Activated T-helper 1 cell treated with anti-CD3 and anti-CD28 coated beads, Interleukin-2, amount 50 U/mL, for 16 hours (primary cell): ENCODE measurements at regions not wholly inside any gene's neighbourhood (a gene's known extent, or its start where the extent isn't known, plus 50 kb on each side); places are given as distances from the start of the nearest gene placed in this dataset.

Experiments
- DNase-seq, 2 donors: peaks; one replicate each; pipeline ENCODE4 v3.0.0-alpha.2; 2020; ENCODE audit warnings: low read depth in 1 of 2, low spot score in 1 of 2

GRCh38 chr21:36554411-36555157 lies 74.7 kb upstream of the CLDN14 start:
- no peak for DNase-seq

GRCh38 chr21:36555199-36555800 lies 75.4 kb upstream of the CLDN14 start:
- DNase-seq, result no peak

- DNase-seq, result no peak
Measured at GRCh38 chr21:36557316-36557715, 77.4 kb upstream of the CLDN14 start.

DNA sequence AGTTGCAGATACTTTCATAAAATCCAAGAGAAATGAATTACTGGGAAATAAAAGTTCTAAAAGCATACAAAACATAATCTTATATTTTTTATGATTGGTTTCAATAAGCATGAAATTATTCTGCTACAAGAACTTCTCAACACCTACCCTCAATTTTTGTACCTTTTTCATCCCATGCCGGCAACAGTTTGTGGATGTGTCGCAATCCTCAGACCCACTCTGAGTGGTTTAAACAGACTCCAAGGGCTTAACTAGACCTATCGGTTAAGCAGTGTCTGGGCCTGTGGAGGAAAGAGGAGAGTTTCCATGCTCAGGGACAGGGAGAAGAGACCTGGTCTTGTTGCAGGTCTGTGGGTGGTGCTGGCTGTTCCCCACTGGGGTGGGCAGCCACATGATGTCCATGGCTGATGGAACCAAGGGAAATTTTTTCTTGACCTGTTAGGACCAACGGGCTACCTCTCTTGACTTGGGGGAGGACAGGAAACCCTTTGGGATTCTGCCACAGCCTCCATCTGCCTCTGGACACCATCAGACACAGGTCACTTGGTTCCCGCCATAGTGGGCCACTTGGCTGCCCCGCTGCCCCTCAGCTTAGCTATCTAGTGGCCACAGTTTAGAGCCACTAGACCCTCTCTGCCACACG lies 81.1 kb upstream of the CLDN14 start:
- DNase-seq, result no peak

GRCh38 chr21:36563341-36563926 lies 83.5 kb upstream of the CLDN14 start:
- DNase-seq, result no peak

DNA sequence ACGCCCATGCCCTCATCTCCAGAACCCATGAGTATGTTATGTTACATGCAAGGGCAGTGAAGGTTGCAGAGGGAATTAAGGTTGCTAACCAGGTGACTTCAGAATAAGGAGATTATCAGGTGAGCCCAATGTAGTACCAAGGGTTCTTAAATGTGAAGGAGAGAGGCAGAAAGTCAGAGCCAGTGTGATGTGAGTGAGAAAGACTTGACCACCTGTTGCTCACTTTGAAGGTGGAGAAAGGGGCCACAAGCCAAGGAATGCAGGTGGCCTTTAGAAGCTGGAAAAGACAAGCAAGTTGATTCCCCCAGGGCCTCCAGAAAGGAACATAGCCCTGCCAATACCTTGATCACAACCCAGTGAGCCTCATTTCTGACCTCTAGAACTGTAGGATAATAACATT lies 84.7 kb upstream of the CLDN14 start:
- DNase-seq, result no peak

DNA sequence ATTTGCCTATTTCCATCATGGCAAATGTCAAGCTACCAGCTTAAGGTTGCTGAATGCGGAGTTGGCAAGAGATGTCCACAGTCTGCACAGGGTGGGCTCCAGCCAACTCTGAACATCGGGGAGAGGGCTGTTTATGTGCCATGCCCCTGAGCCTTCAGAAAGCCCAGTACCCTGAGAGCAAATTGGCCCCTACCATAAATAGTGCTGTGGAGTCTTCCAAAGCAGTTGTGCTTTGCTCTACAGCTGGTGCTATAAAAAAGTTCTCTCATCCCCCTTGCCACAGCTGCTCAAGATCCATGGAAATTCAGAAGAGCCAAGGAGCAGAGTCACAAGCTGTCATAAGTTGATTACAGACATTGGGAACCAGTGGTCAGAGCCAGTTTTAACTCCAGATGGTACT lies 85.6 kb upstream of the CLDN14 start:
- DNase-seq, result no peak

GRCh38 chr21:36566644-36567043 lies 86.7 kb upstream of the CLDN14 start:
- no peak for DNase-seq

- DNase-seq, result no peak
Measured at GRCh38 chr21:36567216-36567885, 87.4 kb upstream of the CLDN14 start.

DNA sequence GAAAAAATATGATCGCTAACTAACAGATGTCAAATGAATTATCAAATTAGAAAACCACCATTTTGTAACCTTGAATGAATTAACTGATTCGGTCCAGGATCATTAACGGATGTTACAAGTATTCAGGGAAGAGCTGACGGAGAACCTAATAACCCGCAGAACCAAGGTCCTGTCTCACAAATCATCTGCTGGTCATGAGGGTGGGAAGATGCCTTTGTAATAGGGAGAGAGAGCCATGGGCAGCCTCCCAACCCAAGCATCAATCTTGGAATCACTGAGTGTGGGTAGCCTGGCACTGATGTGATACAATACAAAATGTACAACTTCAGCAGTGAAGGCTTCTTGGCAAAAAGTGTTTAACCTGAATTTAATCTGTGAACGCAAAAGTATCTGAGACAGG lies 89.6 kb upstream of the CLDN14 start:
- no peak for DNase-seq

- DNase-seq, result no peak
Measured at GRCh38 chr21:36571556-36571955, 91.6 kb upstream of the CLDN14 start.

GRCh38 chr21:36572039-36572438 lies 92.1 kb upstream of the CLDN14 start:
- no peak for DNase-seq

DNA sequence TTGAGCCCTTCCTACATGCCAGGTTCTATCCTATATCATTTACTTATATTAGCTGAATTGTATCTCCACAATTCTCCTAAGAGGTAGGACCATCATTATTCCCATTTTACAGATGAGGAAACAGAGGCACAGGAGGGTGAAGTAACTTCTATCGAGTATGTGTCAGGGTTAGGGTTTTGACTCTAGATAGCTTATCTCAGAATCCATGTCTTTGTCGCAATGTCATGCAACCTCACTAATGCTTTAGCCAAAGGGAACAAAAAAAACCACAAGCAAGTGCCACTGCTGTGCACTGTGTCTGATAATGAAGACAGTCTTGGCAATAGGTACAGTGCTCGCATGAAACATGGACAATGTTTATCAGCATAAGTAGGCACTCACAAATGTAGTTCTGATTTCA lies 95.4 kb upstream of the CLDN14 start:
- DNase-seq, result no peak

- no peak for DNase-seq
Measured at GRCh38 chr21:36576441-36576840, 96.5 kb upstream of the CLDN14 start.

DNA sequence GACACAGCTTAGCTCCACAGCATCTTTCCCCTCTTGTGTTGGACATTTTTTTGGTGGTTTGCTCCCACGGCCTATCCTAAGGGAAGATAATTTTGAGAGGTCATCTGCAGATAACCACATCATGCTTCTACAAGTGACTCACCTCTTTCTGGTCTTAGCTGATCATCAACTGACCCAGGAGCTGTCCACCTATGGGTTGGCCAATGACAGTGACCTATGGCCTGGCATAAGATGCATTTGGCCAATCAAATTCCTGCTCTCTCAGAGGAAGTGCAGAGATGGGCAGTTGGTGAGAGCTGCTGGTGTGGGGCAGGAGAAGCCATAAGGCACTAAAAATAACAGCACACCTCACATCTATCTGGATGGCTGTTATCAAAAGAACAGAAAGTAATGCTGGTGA lies 100.0 kb upstream of the CLDN14 start:
- DNase-seq, result no peak

- DNase-seq, result no peak
Measured at GRCh38 chr21:36582271-36582670, 102.3 kb upstream of the CLDN14 start.

GRCh38 chr21:36583591-36583990 lies 103.7 kb upstream of the CLDN14 start:
- no peak for DNase-seq

- DNase-seq, result no peak
Measured at GRCh38 chr21:36584980-36585940, 105.3 kb upstream of the CLDN14 start.

DNA sequence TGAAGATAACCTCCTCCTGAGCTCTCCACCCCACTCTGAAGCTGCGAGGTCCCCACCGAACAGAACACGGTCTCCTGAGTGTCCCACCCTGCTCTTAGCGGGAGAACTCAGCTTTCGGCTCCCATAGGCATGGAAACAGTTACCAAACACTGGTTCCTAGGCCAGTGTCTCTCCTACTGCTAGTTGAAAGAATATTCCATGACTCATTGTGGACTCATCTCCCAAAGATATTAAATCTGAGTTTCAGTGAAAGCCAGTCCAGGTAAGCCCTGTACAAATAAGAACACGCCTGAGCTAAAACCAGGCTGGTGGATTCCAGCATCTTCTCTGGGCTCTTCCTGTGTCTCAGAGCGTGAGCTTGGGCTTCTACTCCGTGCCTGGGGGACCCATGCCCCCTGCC lies 107.5 kb upstream of the CLDN14 start:
- DNase-seq, result no peak

DNA sequence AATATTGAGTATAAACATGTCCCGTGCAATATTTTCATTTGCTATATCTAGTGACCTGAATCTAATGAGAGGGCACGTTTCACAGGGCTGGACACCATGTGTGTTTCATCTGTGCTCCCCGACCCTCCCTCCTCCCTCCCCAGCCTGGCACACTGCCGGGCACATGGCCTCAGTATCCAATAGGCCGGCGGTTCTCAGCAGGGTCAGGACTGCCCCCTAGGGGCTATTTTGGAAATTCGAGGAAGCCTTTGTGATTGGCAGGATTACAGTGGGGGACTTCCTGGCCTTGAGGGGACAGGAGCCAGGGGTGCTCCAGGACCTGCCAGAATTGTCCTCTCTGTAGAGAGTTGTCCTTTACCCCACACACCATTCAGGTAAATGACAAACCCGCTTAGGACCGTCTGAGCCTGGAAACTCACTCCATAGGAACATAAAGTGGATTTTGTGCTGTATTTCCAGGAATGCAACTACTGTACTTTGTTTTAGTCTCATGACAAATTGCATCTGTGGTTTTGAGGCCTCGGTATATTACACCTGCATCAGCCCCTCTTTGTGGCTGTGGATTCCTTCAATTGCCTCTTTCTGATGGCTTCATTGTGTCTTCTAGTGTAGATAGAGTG lies 109.5 kb upstream of the SIM2 start:
- DNase-seq, result no peak
